ENCODE measurements at regions not wholly inside any gene's neighbourhood (a gene's known extent, or its start where the extent isn't known, plus 50 kb on each side); places are given as distances from the start of the nearest gene placed in this dataset.

GRCh38 chr12:29991924-29992323 lies 208.2 kb upstream of the TMTC1 start:
- no peak for TF ChIP-seq EP300 (IDR thresholded peaks at IDR 0.05)
- TF ChIP-seq CTCF (IDR thresholded peaks at IDR 0.05): no peak
- TF ChIP-seq POLR2A (IDR thresholded peaks at IDR 0.05): no peak
- no peak for TF ChIP-seq POLR2AphosphoS5 (IDR thresholded peaks at IDR 0.05)

Data from gastroesophageal sphincter (tissue), 3 donors.